ENCODE measurements at regions not wholly inside any gene's neighbourhood (a gene's known extent, or its start where the extent isn't known, plus 50 kb on each side); places are given as distances from the start of the nearest gene placed in this dataset.

- no peak for TF ChIP-seq NR2C2 (CRISPR knock-in tag; IDR thresholded peaks at IDR 0.05)
- TF ChIP-seq EMX1 (CRISPR knock-in tag; IDR thresholded peaks at IDR 0.05): no peak
- TF ChIP-seq, protein P1, sequence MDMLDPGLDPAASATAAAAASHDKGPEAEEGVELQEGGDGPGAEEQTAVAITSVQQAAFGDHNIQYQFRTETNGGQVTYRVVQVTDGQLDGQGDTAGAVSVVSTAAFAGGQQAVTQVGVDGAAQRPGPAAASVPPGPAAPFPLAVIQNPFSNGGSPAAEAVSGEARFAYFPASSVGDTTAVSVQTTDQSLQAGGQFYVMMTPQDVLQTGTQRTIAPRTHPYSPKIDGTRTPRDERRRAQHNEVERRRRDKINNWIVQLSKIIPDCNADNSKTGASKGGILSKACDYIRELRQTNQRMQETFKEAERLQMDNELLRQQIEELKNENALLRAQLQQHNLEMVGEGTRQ (CRISPR knock-in tag; IDR thresholded peaks at IDR 0.05): no peak
- TF ChIP-seq ESRRA (CRISPR knock-in tag; IDR thresholded peaks at IDR 0.05; ENCODE audit: borderline replicate concordance): no peak
- no peak for TF ChIP-seq ZBTB21 (CRISPR knock-in tag; IDR thresholded peaks at IDR 0.05; ENCODE audit: borderline replicate concordance)
- no peak for TF ChIP-seq KAT7 (CRISPR knock-in tag; IDR thresholded peaks at IDR 0.05; ENCODE audit: borderline replicate concordance)
- no peak for TF ChIP-seq SMAD4 (CRISPR knock-in tag; IDR thresholded peaks at IDR 0.05)
Observed at GRCh38 chr2:107068069-107068916, 182.3 kb upstream of the ST6GAL2 start (continued).

DNA sequence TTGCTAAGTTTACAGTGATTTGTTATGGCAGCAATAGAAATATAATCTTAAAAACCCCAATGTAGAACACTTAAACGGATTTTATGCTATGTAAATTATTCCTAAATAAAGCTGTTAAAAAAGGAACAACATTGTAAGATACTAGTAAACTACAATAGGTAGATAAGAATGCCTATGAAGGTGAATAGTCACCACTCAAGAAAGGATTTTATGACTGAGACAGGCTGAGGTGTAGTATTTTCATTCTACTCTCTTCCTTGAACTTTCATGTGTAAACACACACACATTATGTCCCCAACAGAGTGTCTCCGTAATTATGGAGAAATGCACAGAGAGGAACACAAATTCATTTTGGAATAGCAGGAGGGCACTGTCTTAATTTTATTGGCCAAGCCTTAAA, 183.9 kb upstream of the ST6GAL2 start:
- ATAC-seq: no peak
- Mint-ChIP-seq H3K9me3 (no peaks in the 10 kb centered on the region), H3K4me1 (peaks cover 18% of the 10 kb centered on the region), H3K27me3 (ENCODE audit: low read depth) (no peaks in the 10 kb centered on the region), H3K4me3 (no peak overlapping the region), H3K27ac (no peak overlapping the region), H3K36me3 (no peaks in the 10 kb centered on the region)
- TF ChIP-seq, protein P1 (CRISPR knock-in tag; IDR thresholded peaks at IDR 0.05): no peak
- TF ChIP-seq SOX15 (CRISPR knock-in tag; IDR thresholded peaks at IDR 0.05) (no peak), MXD4 (CRISPR knock-in tag; IDR thresholded peaks at IDR 0.05; ENCODE audit: borderline replicate concordance) (no peak)
- TF ChIP-seq, protein P2, sequence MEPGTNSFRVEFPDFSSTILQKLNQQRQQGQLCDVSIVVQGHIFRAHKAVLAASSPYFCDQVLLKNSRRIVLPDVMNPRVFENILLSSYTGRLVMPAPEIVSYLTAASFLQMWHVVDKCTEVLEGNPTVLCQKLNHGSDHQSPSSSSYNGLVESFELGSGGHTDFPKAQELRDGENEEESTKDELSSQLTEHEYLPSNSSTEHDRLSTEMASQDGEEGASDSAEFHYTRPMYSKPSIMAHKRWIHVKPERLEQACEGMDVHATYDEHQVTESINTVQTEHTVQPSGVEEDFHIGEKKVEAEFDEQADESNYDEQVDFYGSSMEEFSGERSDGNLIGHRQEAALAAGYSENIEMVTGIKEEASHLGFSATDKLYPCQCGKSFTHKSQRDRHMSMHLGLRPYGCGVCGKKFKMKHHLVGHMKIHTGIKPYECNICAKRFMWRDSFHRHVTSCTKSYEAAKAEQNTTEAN (CRISPR knock-in tag; IDR thresholded peaks at IDR 0.05): no peak
- POLR2A ChIA-PET: no interaction called here
- DNase-seq (ENCODE audit: low spot score): no peak
- CTCF ChIA-PET: no interaction called here

DNA sequence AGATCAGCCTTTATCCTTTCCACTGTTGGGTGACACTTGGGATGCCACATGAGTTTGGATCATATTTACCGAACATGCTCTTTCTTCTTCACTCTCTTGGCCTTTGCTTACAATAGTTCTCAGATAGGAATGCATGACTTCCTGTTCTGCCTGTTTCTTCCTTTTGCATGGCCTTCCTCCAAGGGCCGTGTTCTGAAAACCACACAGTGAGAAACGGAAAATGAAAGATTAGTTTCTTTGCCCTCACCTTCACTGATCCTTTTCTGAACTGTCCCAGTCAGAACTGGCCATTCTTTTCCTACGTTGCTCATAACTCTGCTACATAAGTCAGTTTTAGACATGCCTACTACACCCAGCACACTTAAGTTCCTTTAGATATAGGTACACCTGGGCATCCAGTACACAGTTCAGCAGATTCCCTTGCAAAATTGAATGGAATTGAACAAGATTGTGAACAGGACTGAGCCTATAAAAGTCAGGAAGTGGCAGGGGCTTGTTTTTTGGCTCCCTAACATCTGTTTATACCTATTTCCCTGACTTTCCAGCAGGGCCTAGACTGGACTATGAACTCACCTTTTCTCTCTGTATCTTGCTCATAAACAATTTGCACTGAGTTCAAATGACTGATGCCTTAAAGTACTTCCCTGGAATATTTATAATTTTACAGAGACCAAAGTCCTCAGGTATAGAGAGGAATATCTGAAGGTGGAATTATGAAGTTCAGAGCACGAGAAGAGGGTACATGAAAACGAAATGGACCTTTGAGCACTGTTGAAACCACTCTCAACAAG, 186.4 kb upstream of the ST6GAL2 start:
- ChIA-PET CTCF (no interaction called here), POLR2A (no interaction called here)
- H3K4me3 Mint-ChIP-seq: no peak overlapping the region
- no peak for DNase-seq (ENCODE audit: low spot score)
- peaks cover 7% of the 10 kb centered on the region for H3K4me1 Mint-ChIP-seq
- no peaks in the 10 kb centered on the region for H3K36me3 Mint-ChIP-seq
- H3K27me3 Mint-ChIP-seq (ENCODE audit: low read depth): no peaks in the 10 kb centered on the region
- peaks cover 6% of the 10 kb centered on the region; the same call in 1 of the 2 replicates for H3K9me3 Mint-ChIP-seq
- TF ChIP-seq TEAD4 (CRISPR knock-in tag; IDR thresholded peaks at IDR 0.05) (no peak), CTCF (IDR thresholded peaks at IDR 0.05) (no peak), ZNF671 (CRISPR knock-in tag; IDR thresholded peaks at IDR 0.05) (no peak), FOXJ3 (CRISPR knock-in tag; IDR thresholded peaks at IDR 0.05; ENCODE audit: borderline replicate concordance) (no peak), STAT6 (CRISPR knock-in tag; conservative IDR thresholded peaks at IDR 0.05; ENCODE audit: low read depth) (no peak), TP53 (CRISPR knock-in tag; IDR thresholded peaks at IDR 0.05) (no peak)
- ATAC-seq: no peak
- H3K27ac Mint-ChIP-seq: no peak overlapping the region
